ENCODE measurements at regions not wholly inside any gene's neighbourhood (a gene's known extent, or its start where the extent isn't known, plus 50 kb on each side); places are given as distances from the start of the nearest gene placed in this dataset.

GRCh38 chr12:90268574-90268973 is 559.9 kb upstream of the ATP2B1 start:
- Histone ChIP-seq H3K23ac (ENCODE audit: low read length) (no peak overlapping the region), H3K18ac (ENCODE audit: low read length) (no peak overlapping the region), H4K5ac (ENCODE audit: low read length) (no peak overlapping the region), H3K4ac (ENCODE audit: low read depth, low read length) (no peak overlapping the region), H3K79me1 (ENCODE audit: low read length) (no peaks in the 10 kb centered on the region), H4K8ac (ENCODE audit: low read depth, low read length) (no peak overlapping the region), H2BK5ac (ENCODE audit: low read length) (no peak overlapping the region), H3K9ac (ENCODE audit: low read length) (no peak overlapping the region), H2AK5ac (ENCODE audit: low read length) (no peak overlapping the region), H3K79me2 (ENCODE audit: control insufficient read depth, insufficient read depth, low read length) (no peaks in the 10 kb centered on the region), H2BK15ac (replicated peaks; ENCODE audit: low read depth) (no peak overlapping the region), H3K4me1 (ENCODE audit: control insufficient read depth, low read depth, low read length) (no peaks in the 10 kb centered on the region), H3K4me3 (ENCODE audit: low read length) (no peak overlapping the region), H2BK120ac (ENCODE audit: low read depth, low read length) (no peak overlapping the region), H3K27me3 (ENCODE audit: insufficient read depth, low read length, poor library complexity) (no peaks in the 10 kb centered on the region), H3K36me3 (ENCODE audit: control insufficient read depth, insufficient read depth, low read length) (no peaks in the 10 kb centered on the region), H3K27ac (ENCODE audit: low read depth, low read length) (no peak overlapping the region), H3K56ac (ENCODE audit: low read length) (no peak overlapping the region), H3K4me2 (ENCODE audit: low read length) (no peak overlapping the region)
- no peak for DNase-seq
- WGBS (ENCODE audit: extremely low coverage, insufficient coverage, low lambda C conversion rate), result 100% methylated on average over 1 of the region's 3 CpGs

- Histone ChIP-seq H4K8ac (ENCODE audit: low read depth, low read length) (no peak overlapping the region), H4K5ac (ENCODE audit: low read length) (no peak overlapping the region), H3K4me1 (ENCODE audit: control insufficient read depth, low read depth, low read length) (no peaks in the 10 kb centered on the region), H3K23ac (ENCODE audit: low read length) (no peak overlapping the region), H3K79me1 (ENCODE audit: low read length) (no peaks in the 10 kb centered on the region), H3K4me2 (ENCODE audit: low read length) (no peak overlapping the region), H2BK5ac (ENCODE audit: low read length) (no peak overlapping the region), H2BK15ac (replicated peaks; ENCODE audit: low read depth) (no peak overlapping the region), H3K4ac (ENCODE audit: low read depth, low read length) (no peak overlapping the region), H3K18ac (ENCODE audit: low read length) (no peak overlapping the region), H3K56ac (ENCODE audit: low read length) (no peak overlapping the region), H3K36me3 (ENCODE audit: control insufficient read depth, insufficient read depth, low read length) (no peaks in the 10 kb centered on the region), H3K4me3 (ENCODE audit: low read length) (no peak overlapping the region), H3K79me2 (ENCODE audit: control insufficient read depth, insufficient read depth, low read length) (no peaks in the 10 kb centered on the region), H3K27me3 (ENCODE audit: insufficient read depth, low read length, poor library complexity) (no peaks in the 10 kb centered on the region), H3K27ac (ENCODE audit: low read depth, low read length) (no peak overlapping the region), H2BK120ac (ENCODE audit: low read depth, low read length) (no peak overlapping the region), H2AK5ac (ENCODE audit: low read length) (no peak overlapping the region), H3K9ac (ENCODE audit: low read length) (no peak overlapping the region)
- no peak for DNase-seq
Observed at GRCh38 chr12:90262251-90262650, 553.6 kb upstream of the ATP2B1 start.

DNA sequence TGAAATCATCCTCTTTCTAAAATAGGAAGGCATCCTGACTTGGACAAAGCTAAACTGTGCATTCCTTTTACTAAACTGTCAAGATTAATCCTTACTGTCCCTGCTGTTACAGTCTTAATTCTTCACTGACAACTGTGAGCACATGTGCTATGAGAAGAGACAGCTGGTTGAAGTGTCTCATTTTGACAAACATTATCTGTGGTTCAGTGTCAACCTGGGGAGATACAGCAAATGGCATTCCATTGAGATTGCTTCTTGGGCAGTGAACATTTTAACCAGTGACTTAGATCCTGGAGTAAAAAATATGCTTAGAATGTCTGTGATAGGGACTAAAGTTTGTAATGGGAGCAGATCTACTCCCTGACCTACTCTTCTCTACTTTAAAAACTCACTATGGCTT is 552.6 kb upstream of the ATP2B1 start:
- H4K5ac ChIP-seq (ENCODE audit: low read length), result no peak overlapping the region
- no peak overlapping the region for H3K27ac ChIP-seq (ENCODE audit: low read depth, low read length)
- no peak overlapping the region for H3K4ac ChIP-seq (ENCODE audit: low read depth, low read length)

GRCh38 chr12:90260136-90260535 is 551.5 kb upstream of the ATP2B1 start:
- H4K8ac ChIP-seq (ENCODE audit: low read depth, low read length), result no peak overlapping the region
- no peaks in the 10 kb centered on the region for H3K27me3 ChIP-seq (ENCODE audit: insufficient read depth, low read length, poor library complexity)
- H2BK5ac ChIP-seq (ENCODE audit: low read length), result no peak overlapping the region
- no peak for DNase-seq
- H3K36me3 ChIP-seq (ENCODE audit: control insufficient read depth, insufficient read depth, low read length), result no peaks in the 10 kb centered on the region
- H3K56ac ChIP-seq (ENCODE audit: low read length), result no peak overlapping the region
- H4K5ac ChIP-seq (ENCODE audit: low read length), result no peak overlapping the region
- H3K27ac ChIP-seq (ENCODE audit: low read depth, low read length), result no peak overlapping the region
- H3K4me2 ChIP-seq (ENCODE audit: low read length), result no peak overlapping the region
- H3K23ac ChIP-seq (ENCODE audit: low read length), result no peak overlapping the region
- H3K18ac ChIP-seq (ENCODE audit: low read length), result no peak overlapping the region
- H3K79me1 ChIP-seq (ENCODE audit: low read length), result no peaks in the 10 kb centered on the region
- no peak overlapping the region for H3K4me3 ChIP-seq (ENCODE audit: low read length)
- H2AK5ac ChIP-seq (ENCODE audit: low read length), result no peak overlapping the region
- no peak overlapping the region for H2BK120ac ChIP-seq (ENCODE audit: low read depth, low read length)
- no peak overlapping the region for H2BK15ac ChIP-seq (replicated peaks; ENCODE audit: low read depth)
- no peaks in the 10 kb centered on the region for H3K79me2 ChIP-seq (ENCODE audit: control insufficient read depth, insufficient read depth, low read length)
- H3K4ac ChIP-seq (ENCODE audit: low read depth, low read length), result no peak overlapping the region
- no peak overlapping the region for H3K9ac ChIP-seq (ENCODE audit: low read length)
- H3K4me1 ChIP-seq (ENCODE audit: control insufficient read depth, low read depth, low read length), result no peaks in the 10 kb centered on the region
- WGBS (ENCODE audit: extremely low coverage, insufficient coverage, low lambda C conversion rate), result no CpG with 5 or more reads among the region's 1 CpG

More for the DNA sequence above, 552.6 kb upstream of the ATP2B1 start:
- no peak overlapping the region for H3K56ac ChIP-seq (ENCODE audit: low read length)
- no peak overlapping the region for H2BK5ac ChIP-seq (ENCODE audit: low read length)
- no peaks in the 10 kb centered on the region for H3K27me3 ChIP-seq (ENCODE audit: insufficient read depth, low read length, poor library complexity)
- no peak overlapping the region for H3K23ac ChIP-seq (ENCODE audit: low read length)
- DNase-seq, result no peak
- H3K79me2 ChIP-seq (ENCODE audit: control insufficient read depth, insufficient read depth, low read length), result no peaks in the 10 kb centered on the region
- no peak overlapping the region for H3K4me3 ChIP-seq (ENCODE audit: low read length)
- H3K9ac ChIP-seq (ENCODE audit: low read length), result no peak overlapping the region
- no peak overlapping the region for H4K8ac ChIP-seq (ENCODE audit: low read depth, low read length)
- no peaks in the 10 kb centered on the region for H3K36me3 ChIP-seq (ENCODE audit: control insufficient read depth, insufficient read depth, low read length)
- H3K4me2 ChIP-seq (ENCODE audit: low read length), result no peak overlapping the region
- no peak overlapping the region for H2BK120ac ChIP-seq (ENCODE audit: low read depth, low read length)
- no peak overlapping the region for H2BK15ac ChIP-seq (replicated peaks; ENCODE audit: low read depth)
- no peaks in the 10 kb centered on the region for H3K4me1 ChIP-seq (ENCODE audit: control insufficient read depth, low read depth, low read length)
- H2AK5ac ChIP-seq (ENCODE audit: low read length), result no peak overlapping the region
- H3K79me1 ChIP-seq (ENCODE audit: low read length), result no peaks in the 10 kb centered on the region
- no peak overlapping the region for H3K18ac ChIP-seq (ENCODE audit: low read length)

- H4K8ac ChIP-seq (ENCODE audit: low read depth, low read length), result no peak overlapping the region
- no peak overlapping the region for H3K56ac ChIP-seq (ENCODE audit: low read length)
- no peak overlapping the region for H3K9ac ChIP-seq (ENCODE audit: low read length)
- H3K23ac ChIP-seq (ENCODE audit: low read length), result no peak overlapping the region
- DNase-seq, result no peak
- WGBS (ENCODE audit: extremely low coverage, insufficient coverage, low lambda C conversion rate), result no CpG with 5 or more reads among the region's 4 CpGs
- no peak overlapping the region for H2BK120ac ChIP-seq (ENCODE audit: low read depth, low read length)
- H3K4me1 ChIP-seq (ENCODE audit: control insufficient read depth, low read depth, low read length), result no peaks in the 10 kb centered on the region
- no peak overlapping the region for H4K5ac ChIP-seq (ENCODE audit: low read length)
- H3K79me1 ChIP-seq (ENCODE audit: low read length), result no peaks in the 10 kb centered on the region
- H2BK5ac ChIP-seq (ENCODE audit: low read length), result no peak overlapping the region
- no peaks in the 10 kb centered on the region for H3K36me3 ChIP-seq (ENCODE audit: control insufficient read depth, insufficient read depth, low read length)
- H3K4me3 ChIP-seq (ENCODE audit: low read length), result no peak overlapping the region
- no peak overlapping the region for H3K27ac ChIP-seq (ENCODE audit: low read depth, low read length)
- no peak overlapping the region for H3K18ac ChIP-seq (ENCODE audit: low read length)
- no peaks in the 10 kb centered on the region for H3K79me2 ChIP-seq (ENCODE audit: control insufficient read depth, insufficient read depth, low read length)
- H3K4me2 ChIP-seq (ENCODE audit: low read length), result no peak overlapping the region
- H2BK15ac ChIP-seq (replicated peaks; ENCODE audit: low read depth), result no peak overlapping the region
- H3K4ac ChIP-seq (ENCODE audit: low read depth, low read length), result no peak overlapping the region
- no peak overlapping the region for H2AK5ac ChIP-seq (ENCODE audit: low read length)
- no peaks in the 10 kb centered on the region for H3K27me3 ChIP-seq (ENCODE audit: insufficient read depth, low read length, poor library complexity)
Observed at GRCh38 chr12:90257927-90258624, 549.4 kb upstream of the ATP2B1 start.

DNA sequence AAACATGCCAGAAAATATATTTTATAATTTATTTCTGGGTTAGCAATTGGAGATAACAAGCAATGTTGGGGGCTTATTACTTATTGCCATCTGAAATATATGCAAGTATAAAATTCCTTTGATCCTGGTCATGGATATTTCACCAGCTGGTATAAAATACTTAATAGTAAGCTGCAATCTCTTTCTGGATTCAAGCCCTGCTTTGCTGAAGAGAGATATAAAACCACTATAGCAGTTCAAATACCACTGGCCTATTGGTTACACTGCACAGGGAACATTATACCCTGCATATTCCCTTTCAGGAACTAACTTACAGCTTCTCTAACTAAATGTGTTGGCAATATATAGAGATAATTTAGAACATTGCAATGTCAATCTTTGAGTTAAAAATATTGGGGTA is 546.2 kb upstream of the ATP2B1 start:
- Histone ChIP-seq H3K4me2 (ENCODE audit: low read length) (no peak overlapping the region), H3K79me1 (ENCODE audit: low read length) (no peaks in the 10 kb centered on the region), H3K18ac (ENCODE audit: low read length) (no peak overlapping the region), H2AK5ac (ENCODE audit: low read length) (no peak overlapping the region), H3K9ac (ENCODE audit: low read length) (no peak overlapping the region), H4K8ac (ENCODE audit: low read depth, low read length) (no peak overlapping the region), H3K4ac (ENCODE audit: low read depth, low read length) (no peak overlapping the region), H3K27me3 (ENCODE audit: insufficient read depth, low read length, poor library complexity) (no peaks in the 10 kb centered on the region), H3K79me2 (ENCODE audit: control insufficient read depth, insufficient read depth, low read length) (no peaks in the 10 kb centered on the region), H3K36me3 (ENCODE audit: control insufficient read depth, insufficient read depth, low read length) (no peaks in the 10 kb centered on the region), H3K23ac (ENCODE audit: low read length) (no peak overlapping the region), H3K56ac (ENCODE audit: low read length) (no peak overlapping the region), H3K4me1 (ENCODE audit: control insufficient read depth, low read depth, low read length) (no peaks in the 10 kb centered on the region), H3K27ac (ENCODE audit: low read depth, low read length) (no peak overlapping the region), H4K5ac (ENCODE audit: low read length) (no peak overlapping the region), H3K4me3 (ENCODE audit: low read length) (no peak overlapping the region), H2BK15ac (replicated peaks; ENCODE audit: low read depth) (no peak overlapping the region), H2BK120ac (ENCODE audit: low read depth, low read length) (no peak overlapping the region), H2BK5ac (ENCODE audit: low read length) (no peak overlapping the region)
- DNase-seq, result no peak

Measured in mesendoderm (in vitro differentiated cells).